OCI-LY3 (cell line): ENCODE measurements at regions not wholly inside any gene's neighbourhood (a gene's known extent, or its start where the extent isn't known, plus 50 kb on each side); places are given as distances from the start of the nearest gene placed in this dataset.

Experiments used
- H2AFZ ChIP-seq: fragments of 200-600, 300-600 bp; shearing (Covaris generic); 2 replicates; pipeline ENCODE4 v1.6.0; 2014; ENCODE audit warnings: antibody characterized with exemption, low read depth, low read length
- H3K27ac ChIP-seq: fragments of 200-600, 300-600 bp; sonication (generic); 2 replicates; pipeline ENCODE4 v1.5.1; 2014; ENCODE audit warnings: mild to moderate bottlenecking, low read length, moderate library complexity, mixed read lengths
- H3K27me3 ChIP-seq: fragments of 200-600, 300-600 bp; sonication (generic); 2 replicates; pipeline ENCODE4 v1.6.1; 2014; ENCODE audit warnings: low read depth, low read length, mixed read lengths
- H3K36me3 ChIP-seq: fragments of 200-600, 300-600 bp; sonication (generic); replicated peaks from 2 replicates; pipeline ENCODE3; 2014; ENCODE audit warnings: low read depth, low read length, mixed read lengths
- H3K4me1 ChIP-seq: fragments of 300-600, 200-600 bp; sonication (generic); 2 replicates; pipeline ENCODE4 v1.6.1; 2014; ENCODE audit warnings: low read length, mixed read lengths
- H3K4me2 ChIP-seq: fragments of 200-600, 300-600 bp; sonication (generic); 2 replicates; pipeline ENCODE4 v1.6.1; 2014; ENCODE audit warnings: low read length, mixed read lengths
- H3K4me3 ChIP-seq: fragments of 300-600, 200-600 bp; sonication (generic); 2 replicates; pipeline ENCODE4 v1.5.1; 2014; ENCODE audit warnings: antibody characterized with exemption, mild to moderate bottlenecking, low read length, moderate library complexity
- H3K79me2 ChIP-seq: fragments of 300-600, 200-600 bp; shearing (Covaris generic); 2 replicates; pipeline ENCODE4 v1.6.1; 2014; ENCODE audit warnings: mild to moderate bottlenecking, low read length, mixed read lengths
- H3K9ac ChIP-seq: fragments of 300-600, 200-600 bp; shearing (Covaris generic); 2 replicates; pipeline ENCODE4 v1.6.0; 2014; ENCODE audit warnings: mild to moderate bottlenecking, low read length, moderate library complexity
- H3K9me3 ChIP-seq: fragments of 200-600, 300-600 bp; shearing (Covaris generic); 2 replicates; pipeline ENCODE4 v1.6.1; 2014; ENCODE audit warnings: low read length, mixed read lengths; ENCODE audit not compliant: insufficient read depth
- H4K20me1 ChIP-seq: fragments of 200-600, 300-600 bp; sonication (generic); 2 replicates; pipeline ENCODE4 v1.6.1; 2016; ENCODE audit warnings: low read length, mixed read lengths; ENCODE audit not compliant: insufficient read depth
- CTCF ChIP-seq: fragments of 200-600, 300-600 bp; sonication (generic); IDR thresholded peaks from 2 replicates; pipeline ENCODE4 v1.5.1; 2014; ENCODE audit warnings: antibody characterized with exemption, low read length, low read depth
- EZH2phosphoT487 ChIP-seq: fragments of 200-600 bp; shearing (Covaris generic); IDR thresholded peaks from 2 replicates; pipeline ENCODE4 v1.6.1; 2018; ENCODE audit warnings: antibody characterized with exemption, mixed run types, low read depth

- TF ChIP-seq CTCF = no peak
- no peak for TF ChIP-seq EZH2phosphoT487
- H3K36me3 ChIP-seq = no peaks in the 10 kb centered on the region
- H3K9ac ChIP-seq = no peak overlapping the region
- no peak overlapping the region for H3K4me3 ChIP-seq
- no peak overlapping the region for H3K4me2 ChIP-seq
- peaks cover 20% of the 10 kb centered on the region for H3K27me3 ChIP-seq
- no peaks in the 10 kb centered on the region for H3K9me3 ChIP-seq
- no peak overlapping the region for H2AFZ ChIP-seq
- H3K4me1 ChIP-seq = no peaks in the 10 kb centered on the region
- H3K27ac ChIP-seq = no peak overlapping the region
- no peaks in the 10 kb centered on the region for H4K20me1 ChIP-seq
- H3K79me2 ChIP-seq = no peaks in the 10 kb centered on the region
Measured at GRCh38 chr15:101539930-101540329, 50.4 kb upstream of the PCSK6 start.

- Histone ChIP-seq H2AFZ (no peak overlapping the region), H3K4me2 (no peak overlapping the region), H3K27me3 (peaks cover 19% of the 10 kb centered on the region), H3K79me2 (no peaks in the 10 kb centered on the region), H3K4me3 (no peak overlapping the region), H3K27ac (no peak overlapping the region), H4K20me1 (no peaks in the 10 kb centered on the region), H3K9ac (no peak overlapping the region), H3K4me1 (no peaks in the 10 kb centered on the region), H3K36me3 (no peaks in the 10 kb centered on the region), H3K9me3 (no peaks in the 10 kb centered on the region)
- TF ChIP-seq EZH2phosphoT487 (no peak), CTCF (no peak)
Measured at GRCh38 chr15:101539492-101539891, 50.0 kb upstream of the PCSK6 start.
